ENCODE measurements at regions not wholly inside any gene's neighbourhood (a gene's known extent, or its start where the extent isn't known, plus 50 kb on each side); places are given as distances from the start of the nearest gene placed in this dataset.

DNA sequence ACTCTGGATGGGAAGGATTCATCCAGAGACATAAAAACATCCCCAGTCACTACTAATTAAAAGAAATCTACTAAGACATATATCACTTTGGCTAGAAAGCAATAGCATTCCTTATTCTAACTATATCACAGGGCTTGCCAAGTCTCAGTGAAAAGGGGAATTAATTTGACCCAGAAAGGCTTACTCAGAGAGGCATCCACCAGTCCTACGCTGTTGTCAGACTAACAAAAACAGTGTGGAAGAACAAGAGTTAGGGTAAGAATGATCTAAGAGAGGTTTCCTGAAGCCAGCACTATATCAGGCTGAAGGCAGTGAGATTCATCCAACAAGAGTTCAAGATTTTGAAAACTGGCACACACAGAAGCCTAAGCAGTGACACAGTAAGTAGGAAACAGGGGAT is 126.1 kb downstream of the GDAP2 start:
- DNase-seq (ENCODE audit: low read depth), result no peak

DNA sequence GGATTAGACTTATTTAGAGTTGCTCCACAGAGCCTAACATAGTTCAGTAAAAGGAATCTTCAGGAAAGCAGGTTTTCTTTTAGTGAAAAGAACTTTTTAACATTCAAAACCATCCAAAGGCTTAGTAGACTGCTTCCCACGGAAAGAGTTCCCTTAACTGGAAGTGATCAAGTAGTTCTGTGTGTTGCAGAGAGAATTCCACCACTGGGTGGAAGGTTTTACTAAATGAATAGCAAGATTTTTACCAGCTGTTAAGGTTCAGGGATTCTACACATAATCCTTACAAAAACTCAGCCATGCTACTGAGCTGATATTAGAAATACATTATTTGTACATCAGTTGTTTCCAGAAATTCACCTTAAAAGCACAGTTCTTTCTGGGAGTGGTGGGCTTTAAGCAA is 119.7 kb downstream of the GDAP2 start:
- DNase-seq (ENCODE audit: low read depth), result no peak

DNA sequence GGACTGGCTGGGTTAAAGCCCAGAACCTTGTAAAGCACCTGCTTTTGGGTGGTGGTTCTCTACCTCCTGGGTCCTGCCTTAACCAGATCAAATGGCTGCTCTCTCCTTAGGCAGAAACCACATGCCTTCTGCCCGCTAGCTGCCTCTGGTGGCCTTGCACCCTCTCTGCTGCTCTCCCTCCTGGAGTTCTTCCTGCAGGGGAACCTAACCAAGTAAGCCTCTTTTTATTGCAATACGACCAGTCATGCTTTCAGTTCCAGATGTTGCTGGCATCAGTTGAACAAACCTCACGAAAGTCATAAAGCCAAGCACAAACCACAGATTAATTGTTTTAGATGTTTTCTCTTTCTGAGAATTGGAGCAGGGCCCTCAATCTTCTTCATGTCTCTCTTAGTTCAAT is 118.9 kb downstream of the GDAP2 start:
- no peak for DNase-seq (ENCODE audit: low read depth)

DNA sequence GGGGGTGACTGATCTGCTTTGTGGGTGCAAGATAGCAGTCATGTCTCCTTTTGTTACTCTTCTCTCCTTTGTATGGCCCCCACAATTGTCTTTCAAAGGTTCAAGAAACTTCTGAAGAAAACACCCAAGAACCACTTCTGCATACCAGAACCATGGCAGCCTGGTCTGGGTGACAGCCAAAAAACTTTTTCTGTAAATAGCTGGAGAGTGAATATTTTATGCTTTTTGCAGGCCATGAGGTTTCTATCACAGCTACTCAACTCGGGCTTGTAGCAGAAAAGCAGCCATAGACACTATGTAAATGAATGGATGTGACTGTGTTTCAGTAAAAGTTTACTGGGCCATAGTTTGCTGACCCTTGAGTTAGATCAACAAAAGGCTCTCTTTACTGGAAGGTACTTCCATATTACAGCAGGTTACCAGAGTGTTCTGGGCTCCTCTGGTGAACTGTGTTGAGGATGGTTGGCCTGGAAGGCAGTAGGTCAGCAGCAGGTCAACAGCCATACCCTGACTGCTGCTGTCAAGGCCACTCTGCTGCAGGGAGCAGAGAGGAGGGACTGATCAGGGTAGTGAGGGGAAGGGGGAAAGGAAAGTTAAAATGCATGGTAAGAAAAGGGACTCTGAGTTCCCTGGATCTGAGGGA is 116.4 kb downstream of the GDAP2 start:
- DNase-seq (ENCODE audit: low read depth), result no peak
